Fibroblast of lung (primary cell): ENCODE measurements at regions not wholly inside any gene's neighbourhood (a gene's known extent, or its start where the extent isn't known, plus 50 kb on each side); places are given as distances from the start of the nearest gene placed in this dataset.

Experiments
- DNase-seq, 2 donors: peaks; one replicate each; pipeline versions ENCODE4 v3.0.0 to v3.0.0-alpha.2; 2010; ENCODE audit warnings: low read depth in 2 of 2
- H2AFZ ChIP-seq: 2 replicates; pipeline ENCODE4 v1.5.1; 2012; ENCODE audit warnings: low read length, control low read depth, inconsistent platforms
- H3K27ac ChIP-seq: 2 replicates; pipeline ENCODE4 v1.5.1; 2011; ENCODE audit warnings: low read length, control low read depth; ENCODE audit not compliant: insufficient read depth
- H3K27me3 ChIP-seq: 2 replicates; pipeline ENCODE4 v1.5.1; 2011; ENCODE audit warnings: mild to moderate bottlenecking, low read length; ENCODE audit not compliant: control insufficient read depth, insufficient read depth
- H3K36me3 ChIP-seq: 2 replicates; pipeline ENCODE4 v1.5.1; 2011; ENCODE audit warnings: low read length; ENCODE audit not compliant: control insufficient read depth, insufficient read depth
- H3K4me1 ChIP-seq: 2 replicates; pipeline ENCODE4 v1.5.1; 2011; ENCODE audit warnings: low read length; ENCODE audit not compliant: control insufficient read depth, insufficient read depth; ENCODE audit errors: extremely low read depth
- H3K4me2 ChIP-seq: 2 replicates; pipeline ENCODE4 v1.5.1; 2011; ENCODE audit warnings: low read length, control low read depth; ENCODE audit not compliant: insufficient read depth; ENCODE audit errors: extremely low read depth
- H3K4me3 ChIP-seq, 4 experiments: fragments of 200-600 bp in 1 of 4; sonication (generic) in 1 of 4; replicated peaks in 1 of 4; 2 replicates each; pipeline ENCODE4 v1.5.1; 2011 to 2016; ENCODE audit warnings: low read length in 4 of 4, low read depth in 3 of 4, mild to moderate bottlenecking in 3 of 4, control low read depth in 2 of 4, inconsistent platforms in 1 of 4, mixed read lengths in 1 of 4; ENCODE audit not compliant: insufficient read depth in 1 of 4; ENCODE audit errors: control extremely low read depth in 1 of 4
- H3K79me2 ChIP-seq: 2 replicates; pipeline ENCODE4 v1.5.1; 2012; ENCODE audit warnings: mild to moderate bottlenecking, low read length, inconsistent platforms; ENCODE audit not compliant: control insufficient read depth, insufficient read depth
- H3K9ac ChIP-seq: 2 replicates; pipeline ENCODE4 v1.5.1; 2011; ENCODE audit warnings: mild to moderate bottlenecking, low read length, control low read depth; ENCODE audit not compliant: insufficient read depth
- H3K9me3 ChIP-seq: 2 replicates; pipeline ENCODE4 v1.5.1; 2012; ENCODE audit warnings: low read depth, low read length; ENCODE audit not compliant: control insufficient read depth, insufficient read depth
- H4K20me1 ChIP-seq: 2 replicates; pipeline ENCODE4 v1.5.1; 2011; ENCODE audit warnings: low read length; ENCODE audit not compliant: control insufficient read depth, insufficient read depth; ENCODE audit errors: extremely low read depth
- EZH2 ChIP-seq: IDR thresholded peaks from 2 replicates; pipeline ENCODE4 v1.5.1; 2012; ENCODE audit warnings: low read length, control low read depth, mild to moderate bottlenecking; ENCODE audit errors: missing control alignments
- TF ChIP-seq, protein P1 (sequence below), 2 donors: IDR thresholded peaks in 1 of 2; conservative IDR thresholded peaks in 1 of 2; 1 replicate in 1 of 2; 2 replicates in 1 of 2; pipeline ENCODE4 v1.5.1; 2011 to 2012; ENCODE audit warnings: low read length in 2 of 2, control low read depth in 1 of 2, inconsistent platforms in 1 of 2, low read depth in 1 of 2, mild to moderate bottlenecking in 1 of 2

DNA sequence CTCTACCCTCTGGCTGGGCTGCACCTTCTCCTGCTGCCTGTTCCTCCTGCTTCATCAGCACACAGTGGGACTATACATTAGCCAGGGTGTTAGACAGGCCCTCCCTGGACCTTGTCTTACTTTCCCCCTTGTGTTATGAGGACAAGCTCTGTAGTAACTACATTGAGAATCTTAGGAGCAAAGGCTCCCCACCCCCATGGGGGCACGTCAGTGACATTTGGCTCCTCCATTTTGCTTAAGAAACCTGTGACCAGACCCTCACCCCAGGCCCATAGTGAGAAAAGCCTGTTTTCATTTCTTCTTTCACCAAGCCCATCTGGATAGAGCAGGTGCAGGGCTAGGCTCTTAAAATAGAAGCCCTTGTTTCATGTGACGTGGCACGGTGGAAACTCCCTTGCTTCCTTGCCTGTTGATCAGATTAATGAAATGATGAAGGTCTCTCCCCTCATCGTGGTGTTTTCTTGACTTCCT lies 146.7 kb downstream of the RPIA start:
- TF ChIP-seq, protein P1, sequence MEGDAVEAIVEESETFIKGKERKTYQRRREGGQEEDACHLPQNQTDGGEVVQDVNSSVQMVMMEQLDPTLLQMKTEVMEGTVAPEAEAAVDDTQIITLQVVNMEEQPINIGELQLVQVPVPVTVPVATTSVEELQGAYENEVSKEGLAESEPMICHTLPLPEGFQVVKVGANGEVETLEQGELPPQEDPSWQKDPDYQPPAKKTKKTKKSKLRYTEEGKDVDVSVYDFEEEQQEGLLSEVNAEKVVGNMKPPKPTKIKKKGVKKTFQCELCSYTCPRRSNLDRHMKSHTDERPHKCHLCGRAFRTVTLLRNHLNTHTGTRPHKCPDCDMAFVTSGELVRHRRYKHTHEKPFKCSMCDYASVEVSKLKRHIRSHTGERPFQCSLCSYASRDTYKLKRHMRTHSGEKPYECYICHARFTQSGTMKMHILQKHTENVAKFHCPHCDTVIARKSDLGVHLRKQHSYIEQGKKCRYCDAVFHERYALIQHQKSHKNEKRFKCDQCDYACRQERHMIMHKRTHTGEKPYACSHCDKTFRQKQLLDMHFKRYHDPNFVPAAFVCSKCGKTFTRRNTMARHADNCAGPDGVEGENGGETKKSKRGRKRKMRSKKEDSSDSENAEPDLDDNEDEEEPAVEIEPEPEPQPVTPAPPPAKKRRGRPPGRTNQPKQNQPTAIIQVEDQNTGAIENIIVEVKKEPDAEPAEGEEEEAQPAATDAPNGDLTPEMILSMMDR (conservative IDR thresholded peaks at IDR 0.05 in 1 of 2, IDR thresholded peaks at IDR 0.05 in 1 of 2; ENCODE audit: low read depth in 1 of 2, low read length in 2 of 2) = no peak
- TF ChIP-seq EZH2 = no peak
- Histone ChIP-seq H3K4me1 (no peaks in the 10 kb centered on the region), H3K36me3 (no peaks in the 10 kb centered on the region), H3K4me2 (no peak overlapping the region), H4K20me1 (no peaks in the 10 kb centered on the region), H3K4me3 (no peak overlapping the region), H3K27ac (no peak overlapping the region), H3K79me2 (no peaks in the 10 kb centered on the region), H3K27me3 (no peaks in the 10 kb centered on the region), H2AFZ (no peak overlapping the region), H3K9me3 (no peaks in the 10 kb centered on the region), H3K9ac (no peak overlapping the region)
- no peak for DNase-seq

DNA sequence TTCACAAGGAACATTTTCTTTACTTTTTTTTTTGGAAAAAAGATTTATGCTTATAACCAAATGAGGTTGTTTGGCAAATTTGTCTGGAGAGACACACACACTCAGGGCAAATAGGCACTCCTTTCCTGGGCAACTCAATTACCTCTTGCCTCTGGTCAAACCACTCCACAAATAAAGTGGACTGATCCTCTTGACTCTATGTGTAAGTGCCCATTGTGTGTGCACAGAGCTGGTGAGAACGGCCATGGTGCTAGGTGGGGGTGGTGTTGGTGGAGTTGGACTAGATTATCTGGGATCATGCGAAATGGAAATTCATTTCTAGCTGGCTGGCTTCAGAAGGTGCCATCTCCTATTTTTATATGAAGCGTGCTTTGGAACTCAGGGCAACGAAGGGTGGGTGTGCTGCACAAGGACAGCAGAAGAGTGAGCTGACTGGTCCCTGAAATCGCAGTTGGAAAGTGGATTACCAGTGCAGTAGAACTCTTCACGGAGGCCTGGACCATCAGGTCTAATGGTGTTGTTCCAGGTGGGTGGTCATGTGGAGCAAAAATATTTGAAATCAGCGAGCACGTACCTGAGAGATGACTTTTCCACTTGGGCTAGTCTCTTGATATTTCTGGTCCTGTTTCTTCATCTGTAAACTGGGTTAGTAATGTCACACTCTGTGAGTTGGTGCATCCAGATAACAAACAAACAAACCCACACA lies 149.9 kb downstream of the RPIA start:
- no peaks in the 10 kb centered on the region for H3K79me2 ChIP-seq
- no peaks in the 10 kb centered on the region for H3K36me3 ChIP-seq
- no peak overlapping the region for H3K4me3 ChIP-seq
- H3K9ac ChIP-seq = no peak overlapping the region
- no peak for DNase-seq
- H3K4me1 ChIP-seq = no peaks in the 10 kb centered on the region
- TF ChIP-seq, protein P1 (conservative IDR thresholded peaks at IDR 0.05 in 1 of 2, IDR thresholded peaks at IDR 0.05 in 1 of 2; ENCODE audit: low read depth in 1 of 2, low read length in 2 of 2) = no peak
- no peak for TF ChIP-seq EZH2
- H4K20me1 ChIP-seq = no peaks in the 10 kb centered on the region
- no peak overlapping the region for H2AFZ ChIP-seq
- no peaks in the 10 kb centered on the region for H3K27me3 ChIP-seq
- H3K27ac ChIP-seq = no peak overlapping the region
- H3K9me3 ChIP-seq = no peaks in the 10 kb centered on the region
- no peak overlapping the region for H3K4me2 ChIP-seq

DNA sequence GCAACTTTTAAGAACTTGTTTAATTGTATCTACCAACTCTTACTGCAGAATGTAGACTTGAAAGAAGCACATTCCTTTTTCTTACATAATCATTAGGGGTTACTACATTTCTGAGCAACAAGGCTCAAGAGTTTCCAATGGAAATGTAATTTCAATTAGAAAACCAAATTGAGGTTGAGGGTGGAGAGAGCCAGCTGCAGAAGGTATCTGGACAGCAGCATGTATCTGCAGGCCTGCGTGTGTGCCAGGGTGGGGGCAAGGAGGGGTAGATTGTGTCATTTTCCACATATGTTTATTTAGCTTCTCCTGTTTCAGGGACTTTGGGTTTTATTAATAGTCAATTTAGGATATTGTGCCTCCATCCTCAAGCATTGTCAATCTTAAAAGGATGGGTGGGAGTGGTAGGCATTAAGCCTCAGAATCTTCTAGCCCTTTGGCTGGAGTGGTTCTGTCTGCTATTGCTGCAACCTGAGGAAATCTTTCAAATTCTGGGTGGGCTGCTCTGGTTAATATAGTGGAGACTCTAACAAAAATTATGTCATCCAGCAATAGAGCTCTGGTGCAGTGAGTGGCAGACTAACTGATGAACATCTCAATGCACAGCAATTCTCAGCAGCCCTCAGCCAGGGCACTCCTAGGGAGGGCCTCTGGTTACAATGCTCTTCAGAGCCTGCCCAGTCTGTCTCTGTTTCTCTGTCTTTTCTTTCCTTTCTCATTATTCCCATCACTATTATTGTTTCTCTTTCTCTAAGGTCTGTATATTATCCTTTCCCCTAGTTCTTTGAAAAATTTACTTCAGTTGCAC lies 151.4 kb downstream of the RPIA start:
- Histone ChIP-seq H3K36me3 (no peaks in the 10 kb centered on the region), H3K4me3 (no peak overlapping the region), H3K9ac (no peak overlapping the region), H3K4me2 (no peak overlapping the region), H3K27ac (no peak overlapping the region), H2AFZ (no peak overlapping the region), H3K4me1 (no peaks in the 10 kb centered on the region), H4K20me1 (no peaks in the 10 kb centered on the region), H3K27me3 (no peaks in the 10 kb centered on the region), H3K9me3 (no peaks in the 10 kb centered on the region), H3K79me2 (no peaks in the 10 kb centered on the region)
- no peak for DNase-seq
- TF ChIP-seq, protein P1 (conservative IDR thresholded peaks at IDR 0.05 in 1 of 2, IDR thresholded peaks at IDR 0.05 in 1 of 2; ENCODE audit: low read depth in 1 of 2, low read length in 2 of 2) = no peak
- no peak for TF ChIP-seq EZH2
